Stimulated activated naive CD8-positive, alpha-beta T cell treated with anti-CD3 and anti-CD28 coated beads, Interleukin-15, Interleukin-2, amounts not matched to agents 100 U/mL and 50 U/mL, for 24 hours (primary cell): ENCODE measurements at regions not wholly inside any gene's neighbourhood (a gene's known extent, or its start where the extent isn't known, plus 50 kb on each side); places are given as distances from the start of the nearest gene placed in this dataset.

Source experiments
- ATAC-seq: fragments of 150-1000 bp; cut with Tn5 transposase; one replicate; pipeline ENCODE4 v1.10.0; 2021
- DNase-seq: peaks from one replicate; pipeline ENCODE4 v3.0.0; 2021

DNA sequence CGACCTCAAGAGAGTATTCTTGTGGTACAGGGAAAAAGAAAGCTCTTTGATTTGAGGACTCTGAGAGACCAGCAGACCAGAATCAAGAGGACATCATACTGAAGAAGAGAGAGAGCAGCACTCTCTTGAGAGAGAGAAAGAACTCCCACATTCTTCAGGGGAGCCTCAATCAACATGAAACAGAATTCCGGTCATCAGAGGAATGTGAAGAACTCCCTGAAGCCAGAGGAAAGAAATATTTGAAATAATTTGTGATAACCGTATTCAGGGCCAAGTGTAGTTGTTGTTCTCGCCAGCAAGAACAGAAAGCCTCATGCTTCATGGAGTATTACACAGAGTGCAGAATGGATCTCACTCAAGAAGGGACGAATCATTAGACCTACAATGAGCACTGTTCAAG, 363.8 kb upstream of the TMEM132C start:
- DNase-seq (no peak), ATAC-seq (no peak)

DNA sequence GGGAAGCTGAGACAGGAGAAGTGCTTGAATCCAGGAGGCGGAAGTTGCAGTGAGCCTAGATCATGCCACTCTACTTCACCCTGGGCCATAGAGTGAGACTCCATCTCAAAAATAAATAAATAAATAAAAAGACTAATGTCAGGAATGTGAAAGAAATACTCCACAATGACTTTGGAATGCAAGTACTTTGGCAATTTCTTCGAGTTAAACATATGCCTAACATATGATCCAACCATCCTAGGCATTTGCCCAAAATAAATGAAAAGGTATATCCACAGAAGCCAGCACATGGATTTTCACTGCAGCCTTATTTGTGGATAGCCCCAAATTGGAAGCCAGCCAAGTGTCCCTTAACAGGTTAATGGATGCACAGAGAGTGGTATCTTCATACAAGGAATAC, 357.9 kb upstream of the TMEM132C start:
- no peak for DNase-seq
- no peak for ATAC-seq

DNA sequence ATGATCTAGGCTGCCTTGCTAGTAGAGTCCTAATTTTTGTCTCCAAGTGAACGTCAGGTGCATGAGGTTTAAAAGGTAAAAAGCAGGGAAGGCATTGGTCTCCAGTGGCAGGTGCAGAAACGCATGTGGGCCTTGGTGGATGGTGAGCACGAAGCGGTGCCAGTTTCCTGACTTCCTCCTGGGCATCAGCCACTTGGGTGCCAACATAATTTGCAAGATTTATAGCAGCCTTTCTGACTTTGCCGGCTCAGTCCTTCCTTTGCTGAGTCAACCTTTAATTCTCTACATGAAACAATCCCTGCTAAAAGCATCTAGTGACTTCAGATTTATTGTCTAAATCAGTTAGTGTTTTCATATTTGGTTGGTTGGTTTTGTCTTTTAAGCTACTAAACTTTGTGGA, 355.7 kb upstream of the TMEM132C start:
- DNase-seq = no peak
- no peak for ATAC-seq

DNA sequence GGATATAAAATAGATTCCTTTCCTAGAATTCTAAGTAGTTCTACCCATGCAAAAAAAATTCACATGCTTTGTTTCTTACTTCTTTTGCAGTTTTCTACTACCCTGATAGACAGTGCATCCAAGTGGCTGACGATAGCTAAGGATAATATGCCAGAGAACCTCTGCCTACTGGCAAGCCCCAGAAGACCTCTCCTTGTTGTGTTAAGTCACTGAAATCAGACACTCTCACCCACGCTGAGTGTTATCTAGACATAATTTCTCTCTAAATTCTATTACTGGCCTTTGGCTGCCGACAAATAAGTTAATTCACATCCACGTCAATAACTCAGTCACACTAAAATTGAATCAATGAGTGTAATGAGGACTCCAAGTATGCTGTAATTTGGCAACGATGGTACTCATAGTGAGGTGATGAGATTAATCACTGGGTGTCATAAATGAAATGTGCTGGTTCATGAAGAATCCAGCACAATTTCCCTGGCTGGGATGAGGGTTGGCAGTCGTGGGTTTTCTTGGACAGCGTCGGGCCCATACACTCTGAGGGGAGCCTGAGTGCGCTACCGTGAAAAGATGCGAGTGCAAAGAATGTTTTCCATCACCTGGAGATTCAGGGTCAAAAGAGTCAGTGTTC, 354.8 kb upstream of the TMEM132C start:
- DNase-seq (no peak), ATAC-seq (no peak)

- DNase-seq (no peak), ATAC-seq (no peak)
These were observed 343.5 kb upstream of the TMEM132C start for GRCh38 chr12:127923501-127923900.

DNA sequence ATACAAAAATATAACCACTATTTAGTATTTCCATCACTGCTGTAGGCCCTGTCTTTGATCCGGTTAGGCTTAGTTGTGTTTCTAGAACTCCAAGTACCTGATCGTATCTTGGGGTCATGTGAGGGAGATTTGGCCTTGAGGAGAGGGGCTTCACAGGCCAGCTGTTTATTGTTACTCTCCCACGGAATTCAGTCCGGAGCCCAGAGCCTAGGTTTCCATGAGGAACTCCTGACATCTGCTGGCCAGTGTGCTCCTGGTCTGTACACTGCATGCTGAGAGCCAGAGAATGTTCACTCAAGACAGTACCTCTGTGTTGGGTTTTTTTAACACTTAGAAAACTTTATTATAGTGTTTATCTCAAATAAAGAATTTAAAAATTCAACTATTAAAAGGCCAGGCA, 341.0 kb upstream of the TMEM132C start:
- no peak for ATAC-seq
- no peak for DNase-seq

DNA sequence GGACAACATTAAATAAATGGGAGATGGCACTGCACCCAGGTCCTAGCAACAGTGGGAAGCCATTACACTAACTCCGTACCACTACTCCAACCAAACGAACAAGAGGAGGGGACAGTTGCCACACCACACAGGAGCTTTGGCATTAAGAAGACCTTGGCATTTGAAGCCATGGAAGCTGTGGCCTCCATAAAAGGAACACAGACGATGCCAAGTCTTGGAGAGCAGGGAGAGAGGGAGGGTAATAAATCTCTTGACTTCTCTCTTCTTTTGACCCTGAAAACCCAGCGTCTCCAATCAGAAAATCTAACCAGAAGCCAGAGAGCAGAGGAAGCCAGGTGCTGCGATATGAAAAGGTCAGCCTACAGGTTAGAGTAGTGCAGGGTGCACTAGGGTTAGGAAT, 338.8 kb upstream of the TMEM132C start:
- ATAC-seq (no peak), DNase-seq (no peak)

DNA sequence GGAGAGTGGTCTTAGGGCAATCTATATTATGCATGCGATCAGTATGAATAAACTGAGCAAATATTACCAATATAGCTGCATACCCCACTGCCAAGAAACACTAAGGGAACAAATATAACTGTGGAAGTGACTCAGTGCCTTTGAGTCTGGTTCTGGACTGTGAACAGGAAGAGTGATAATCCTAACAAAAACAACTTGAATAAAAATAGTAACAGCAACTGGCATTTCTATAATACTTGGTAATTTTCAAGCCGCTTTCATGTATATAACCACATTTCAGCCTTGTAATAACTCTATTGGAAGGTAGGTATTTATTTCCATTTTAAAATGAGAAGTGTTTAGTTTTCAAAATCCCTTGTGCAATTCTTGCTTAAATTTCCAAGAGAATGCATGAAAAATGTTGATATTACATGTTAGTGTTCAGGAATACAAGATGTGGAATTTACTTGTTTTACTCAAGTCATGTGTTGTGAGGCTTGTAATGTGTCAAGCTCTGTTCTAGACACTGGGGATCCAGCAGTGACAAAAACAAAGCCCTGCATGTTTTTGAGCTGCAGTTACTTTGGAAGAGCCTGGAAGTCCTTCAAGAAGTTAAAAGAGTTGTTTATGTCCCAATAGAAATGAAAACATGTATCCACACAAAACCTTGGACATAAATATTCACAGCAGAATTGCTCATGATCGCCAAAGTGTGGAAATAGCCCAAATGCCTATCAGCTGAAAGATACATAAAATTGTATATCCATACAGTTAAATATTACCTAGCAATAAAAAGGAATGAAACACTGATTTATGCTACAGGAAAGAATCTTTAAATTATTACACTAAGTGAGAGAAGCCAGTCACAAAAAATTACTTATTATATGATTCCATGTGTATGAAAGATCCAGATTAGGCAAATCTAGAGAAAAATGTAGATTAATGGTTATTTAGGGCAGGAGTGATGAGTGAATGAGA, 338.1 kb upstream of the TMEM132C start:
- DNase-seq = no peak
- no peak for ATAC-seq

DNA sequence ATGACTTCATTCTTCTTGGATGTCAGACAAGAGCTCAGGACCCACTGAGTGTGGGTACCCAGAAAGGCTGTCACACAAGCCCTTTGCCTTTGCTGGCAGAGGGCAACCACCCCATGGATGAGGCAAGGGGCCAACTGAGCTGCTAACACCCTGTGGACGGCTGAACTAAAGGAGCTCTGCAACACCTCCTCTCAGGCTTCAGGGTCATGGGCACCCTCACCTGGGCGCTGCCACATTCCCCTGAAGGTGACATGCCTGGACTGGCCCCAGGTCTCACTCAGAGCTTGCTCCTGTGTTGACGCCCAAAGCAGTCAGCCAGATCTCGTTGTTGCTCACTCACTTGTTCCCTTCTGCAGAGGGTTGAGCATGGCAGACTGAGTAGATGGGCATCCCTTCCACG, 336.8 kb upstream of the TMEM132C start:
- no peak for ATAC-seq
- DNase-seq = no peak

- DNase-seq = no peak
These were observed 332.6 kb upstream of the TMEM132C start for GRCh38 chr12:127934409-127934808.

GRCh38 chr12:127936463-127936862, 330.5 kb upstream of the TMEM132C start:
- DNase-seq (no peak), ATAC-seq (no peak)

More at GRCh38 chr12:127934409-127934808, 332.6 kb upstream of the TMEM132C start:
- ATAC-seq = no peak

GRCh38 chr12:127941332-127941731, 325.6 kb upstream of the TMEM132C start:
- ATAC-seq (no peak), DNase-seq (no peak)

GRCh38 chr12:127942981-127943380, 324.0 kb upstream of the TMEM132C start:
- no peak for DNase-seq
- no peak for ATAC-seq

- no peak for DNase-seq
- ATAC-seq = no peak
These were observed 323.3 kb upstream of the TMEM132C start for GRCh38 chr12:127943481-127944210.

- ATAC-seq (no peak), DNase-seq (no peak)
These were observed 322.6 kb upstream of the TMEM132C start for GRCh38 chr12:127944211-127944899.

DNA sequence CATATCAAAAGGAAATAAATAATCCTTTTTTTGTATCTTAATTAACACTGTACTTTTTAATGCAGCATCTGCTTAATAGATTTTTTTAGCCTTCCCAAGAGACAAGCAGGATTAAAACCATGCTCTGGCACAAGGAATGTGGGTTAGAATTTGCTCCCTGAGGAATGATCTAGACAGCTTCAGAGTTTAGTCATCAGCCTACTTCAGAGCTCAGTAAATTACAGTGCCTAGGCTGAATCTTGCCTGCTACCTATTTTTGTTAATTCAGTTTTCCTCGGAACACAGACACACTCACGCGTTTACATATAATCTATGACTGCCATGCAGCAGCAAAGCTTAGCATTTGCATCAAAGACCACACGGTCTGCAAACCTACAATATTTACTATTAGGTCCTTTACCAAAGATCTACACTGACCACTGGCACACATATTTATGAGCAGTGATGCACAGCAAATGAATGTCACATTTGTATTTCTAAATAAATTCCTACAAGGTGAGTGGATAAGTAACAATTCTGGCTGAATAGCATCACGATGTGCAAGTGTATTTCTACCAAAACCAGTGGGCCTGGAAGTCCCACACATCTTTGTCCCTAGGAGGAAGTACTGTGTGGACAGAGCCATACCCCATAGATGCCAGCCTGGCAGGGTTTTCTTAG, 309.8 kb upstream of the TMEM132C start:
- ATAC-seq (no peak), DNase-seq (no peak)

DNA sequence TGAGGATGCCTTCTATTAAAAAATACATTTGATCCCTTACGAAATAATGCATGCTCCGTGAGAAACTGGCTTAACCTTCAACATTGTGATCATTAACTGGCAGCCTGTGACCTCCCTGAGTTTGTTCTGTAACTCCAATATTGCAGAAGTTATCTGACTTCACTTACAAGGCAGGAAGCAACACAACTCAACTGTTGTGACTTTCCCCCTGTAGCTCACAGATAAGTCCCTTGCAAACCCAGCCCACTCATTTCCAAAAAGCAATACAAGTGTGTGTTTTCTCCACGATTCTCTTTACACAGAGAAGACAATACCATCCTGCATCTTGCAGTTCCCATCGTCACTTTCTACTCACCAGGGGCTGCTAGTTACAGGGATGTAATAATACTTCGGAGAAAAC, 304.7 kb upstream of the TMEM132C start:
- no peak for DNase-seq

DNA sequence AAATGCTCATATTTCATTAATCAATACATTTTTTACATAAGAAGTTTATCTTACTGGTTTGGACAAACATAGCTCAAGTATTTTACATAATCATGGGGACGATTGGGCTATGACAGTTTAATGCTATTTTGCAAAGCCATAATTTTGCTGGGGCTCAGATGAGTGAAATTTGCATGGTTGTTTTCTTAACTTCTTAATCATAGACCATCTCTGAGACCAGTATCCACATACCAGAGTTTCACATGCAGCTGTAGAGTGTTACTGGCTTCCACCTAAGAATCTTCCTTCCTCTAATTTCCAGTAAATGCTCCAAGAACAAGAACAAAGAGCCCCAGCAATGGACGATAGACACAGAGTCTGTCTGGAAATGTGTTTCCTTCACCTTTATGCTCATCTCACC, 303.0 kb upstream of the TMEM132C start:
- no peak for DNase-seq

More for the DNA sequence above, 304.7 kb upstream of the TMEM132C start:
- no peak for ATAC-seq

DNA sequence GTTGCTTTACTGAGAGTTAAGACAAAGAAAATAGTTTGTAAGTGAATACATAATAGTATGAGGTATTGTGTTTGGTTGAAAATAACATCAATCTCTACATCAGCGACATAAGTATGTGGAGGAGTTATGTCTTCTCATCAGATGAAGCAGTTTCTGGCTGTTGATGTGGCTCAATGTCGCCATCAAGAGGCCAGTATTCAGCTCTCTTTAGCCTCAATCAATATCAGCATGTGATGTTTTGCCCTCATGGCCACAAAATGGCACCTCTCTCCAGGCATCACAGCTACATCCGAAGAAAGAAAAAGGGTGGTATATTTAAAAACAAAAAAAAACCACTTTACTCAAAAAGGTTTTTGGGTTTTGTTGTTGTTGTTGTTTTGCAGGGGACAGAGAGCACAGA, 302.3 kb upstream of the TMEM132C start:
- no peak for ATAC-seq
- DNase-seq = no peak

More for the DNA sequence above, 303.0 kb upstream of the TMEM132C start:
- ATAC-seq = no peak

GRCh38 chr12:127966331-127966730, 300.6 kb upstream of the TMEM132C start:
- DNase-seq = no peak
- no peak for ATAC-seq

GRCh38 chr12:127970491-127970890, 296.5 kb upstream of the TMEM132C start:
- no peak for DNase-seq
- no peak for ATAC-seq

DNA sequence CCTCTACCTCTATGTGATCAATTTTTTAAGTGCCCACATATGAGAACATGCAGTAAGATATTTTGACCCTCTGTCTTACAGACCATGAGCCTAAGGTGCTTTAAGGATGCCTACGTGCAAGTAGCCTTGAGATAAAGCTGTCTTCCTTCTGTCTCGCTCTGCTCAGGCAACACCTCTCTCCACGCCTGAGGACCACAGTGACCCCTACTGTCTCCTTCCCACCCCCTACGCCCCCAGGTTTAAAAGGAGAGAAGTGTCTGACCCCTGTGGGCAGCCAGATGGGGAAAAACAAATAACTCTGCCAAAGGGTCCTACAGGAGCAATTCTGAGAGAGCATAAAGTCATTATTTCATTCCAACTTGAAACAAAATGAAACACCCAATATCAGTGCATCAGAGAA, 286.4 kb upstream of the TMEM132C start:
- DNase-seq (no peak), ATAC-seq (no peak)
